Breast epithelium (tissue), 4 donors: ENCODE measurements at regions not wholly inside any gene's neighbourhood (a gene's known extent, or its start where the extent isn't known, plus 50 kb on each side); places are given as distances from the start of the nearest gene placed in this dataset.
A peak's percentile ranks its signal among the peaks of the same experiment; 100 is the strongest.
"Not testable (repeated sequence)": the region's sequence is repeated elsewhere in the genome, so short reads cannot be mapped to it uniquely, and the experiment has no call there.

Experiments used
- DNase-seq, 2 donors: peaks; one replicate each; pipeline ENCODE4 v3.0.0-alpha.2; 2019; ENCODE audit warnings: low spot score in 2 of 2
- H3K27ac ChIP-seq, 2 donors: fragments of 200-600 bp; sonication (generic) in 1 of 2; one replicate each; pipeline ENCODE4 v1.5.1; 2016 to 2019; ENCODE audit warnings: mild to moderate bottlenecking in 1 of 2
- H3K27me3 ChIP-seq, 2 donors: fragments of 200-600 bp; sonication (generic) in 1 of 2; one replicate each; pipeline versions ENCODE4 v1.5.1 to v1.6.0; 2017 to 2019; ENCODE audit warnings: control low read depth in 1 of 2, mild to moderate bottlenecking in 1 of 2
- H3K36me3 ChIP-seq: fragments of 200-600 bp; one replicate; pipeline ENCODE4 v1.5.1; 2019
- H3K4me1 ChIP-seq, 2 donors: fragments of 200-600 bp; sonication (generic); one replicate each; pipeline ENCODE4 v1.5.1; 2016 to 2019; ENCODE audit warnings: control low read depth in 1 of 2
- H3K4me3 ChIP-seq, 3 donors: fragments of 200-600 bp; sonication (generic); 1 replicate in 2 of 3; 2 replicates in 1 of 3; pipeline ENCODE4 v1.5.1; 2016 to 2019; ENCODE audit warnings: mild to moderate bottlenecking in 3 of 3, moderate library complexity in 2 of 3
- H3K9me3 ChIP-seq, 2 donors: fragments of 200-600 bp; sonication (generic) in 1 of 2; one replicate each; pipeline ENCODE4 v1.5.1; 2016 to 2019; ENCODE audit warnings: control low read depth in 1 of 2
- POLR2A ChIP-seq: fragments of 450-650 bp; IDR thresholded peaks from one replicate; pipeline ENCODE4 v1.6.1; 2016; ENCODE audit warnings: antibody characterized with exemption, mild to moderate bottlenecking, moderate library complexity
- POLR2AphosphoS5 ChIP-seq, 3 donors: sonication (generic); formaldehyde crosslinking; IDR thresholded peaks; one replicate each; pipeline ENCODE4 v1.6.1; 2017; ENCODE audit warnings: antibody characterized with exemption in 3 of 3
- intact Hi-C: fragments of 100-400 bp; cut with DNase I; formaldehyde crosslinking; loops from one replicate; pipeline ENCODE4 v1.15.1; 2023; ENCODE audit warnings: low total_unique reads
- TF ChIP-seq, protein P1 (sequence below), 3 donors: fragments of 450-650 bp; IDR thresholded peaks; one replicate each; pipeline ENCODE4 v1.5.1; 2016 to 2017; ENCODE audit warnings: antibody characterized with exemption in 3 of 3, mild to moderate bottlenecking in 3 of 3, moderate library complexity in 3 of 3

DNA sequence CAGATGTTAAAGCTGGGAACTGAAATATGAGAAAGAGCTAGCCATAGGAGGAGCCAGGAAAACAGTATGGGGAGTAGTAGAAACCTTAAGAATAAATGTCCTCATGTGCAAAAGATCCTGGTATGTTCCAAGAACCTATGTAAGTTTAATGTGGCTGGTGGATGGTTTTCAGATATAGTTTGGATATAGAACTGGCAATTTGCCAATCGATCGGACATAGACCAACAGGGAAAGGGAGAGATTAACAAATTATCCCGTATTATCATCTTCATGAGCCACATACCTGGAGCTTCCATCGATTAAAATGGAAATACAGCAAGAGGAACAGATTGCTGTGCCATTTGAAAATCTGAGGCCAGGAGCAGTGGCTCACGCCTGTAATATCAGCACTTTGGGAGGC lies 388.7 kb downstream of the PRELID2 start:
- no peaks in the 10 kb centered on the region for H3K4me1 ChIP-seq
- DNase-seq = no peak

DNA sequence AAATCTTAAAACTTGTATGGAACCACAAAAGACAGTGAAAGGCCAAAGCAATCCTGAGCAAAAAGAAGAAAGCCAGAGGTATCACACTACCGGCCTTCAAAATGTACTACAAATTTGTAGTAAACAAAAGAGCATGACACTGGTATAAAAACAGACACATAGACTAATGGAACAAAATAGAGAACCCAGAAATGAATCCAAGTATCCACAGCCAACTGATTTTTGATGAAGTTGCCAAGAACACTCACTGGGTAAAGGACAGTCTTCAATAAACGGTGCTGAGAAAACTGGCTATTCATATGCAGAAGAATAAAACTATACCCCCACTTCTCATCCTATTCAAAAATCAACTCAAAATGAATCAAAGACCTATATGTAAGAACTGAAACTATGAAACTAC lies 390.1 kb downstream of the PRELID2 start:
- H3K4me1 ChIP-seq = no peaks in the 10 kb centered on the region

More for the DNA sequence above, 388.7 kb downstream of the PRELID2 start:
- Histone ChIP-seq H3K9me3 (peaks cover 4 to 16% of the 10 kb centered on the region in 2 donors), H3K27me3 (no peaks in the 10 kb centered on the region), H3K36me3 (no peaks in the 10 kb centered on the region), H3K4me3 (no peak overlapping the region), H3K27ac (no peak overlapping the region)
- no peak for TF ChIP-seq POLR2AphosphoS5 (IDR thresholded peaks at IDR 0.05)
- TF ChIP-seq, protein P1, sequence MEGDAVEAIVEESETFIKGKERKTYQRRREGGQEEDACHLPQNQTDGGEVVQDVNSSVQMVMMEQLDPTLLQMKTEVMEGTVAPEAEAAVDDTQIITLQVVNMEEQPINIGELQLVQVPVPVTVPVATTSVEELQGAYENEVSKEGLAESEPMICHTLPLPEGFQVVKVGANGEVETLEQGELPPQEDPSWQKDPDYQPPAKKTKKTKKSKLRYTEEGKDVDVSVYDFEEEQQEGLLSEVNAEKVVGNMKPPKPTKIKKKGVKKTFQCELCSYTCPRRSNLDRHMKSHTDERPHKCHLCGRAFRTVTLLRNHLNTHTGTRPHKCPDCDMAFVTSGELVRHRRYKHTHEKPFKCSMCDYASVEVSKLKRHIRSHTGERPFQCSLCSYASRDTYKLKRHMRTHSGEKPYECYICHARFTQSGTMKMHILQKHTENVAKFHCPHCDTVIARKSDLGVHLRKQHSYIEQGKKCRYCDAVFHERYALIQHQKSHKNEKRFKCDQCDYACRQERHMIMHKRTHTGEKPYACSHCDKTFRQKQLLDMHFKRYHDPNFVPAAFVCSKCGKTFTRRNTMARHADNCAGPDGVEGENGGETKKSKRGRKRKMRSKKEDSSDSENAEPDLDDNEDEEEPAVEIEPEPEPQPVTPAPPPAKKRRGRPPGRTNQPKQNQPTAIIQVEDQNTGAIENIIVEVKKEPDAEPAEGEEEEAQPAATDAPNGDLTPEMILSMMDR (IDR thresholded peaks at IDR 0.05) = no peak
- TF ChIP-seq POLR2A = no peak
- intact Hi-C loops = no loop called here

DNA sequence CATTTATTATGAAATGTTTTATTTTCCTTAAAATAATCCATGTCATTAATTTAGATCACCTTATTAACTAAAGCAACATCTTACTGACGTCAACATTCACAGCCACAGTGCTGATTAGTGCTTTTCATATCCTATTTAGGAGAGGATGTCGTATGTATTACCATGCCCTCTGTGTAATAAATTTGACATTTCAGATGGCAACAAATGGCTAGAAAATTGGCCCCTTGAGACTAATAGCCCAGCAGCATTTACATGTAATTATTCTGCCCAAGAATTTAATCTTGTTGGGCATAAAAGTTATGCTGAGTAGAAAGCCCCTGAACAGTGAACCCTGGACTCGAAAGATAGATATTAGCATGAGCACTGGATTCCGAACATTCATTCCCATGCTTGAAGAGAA lies 391.2 kb downstream of the PRELID2 start:
- intact Hi-C loops = no loop called here
- Histone ChIP-seq H3K9me3 (peaks cover 0 to 5% of the 10 kb centered on the region in 2 donors), H3K4me1 (no peaks in the 10 kb centered on the region), H3K27ac (no peak overlapping the region), H3K36me3 (no peaks in the 10 kb centered on the region), H3K27me3 (no peaks in the 10 kb centered on the region), H3K4me3 (no peak overlapping the region)
- TF ChIP-seq, protein P1 (IDR thresholded peaks at IDR 0.05) = no peak
- TF ChIP-seq POLR2A = no peak
- TF ChIP-seq POLR2AphosphoS5 (IDR thresholded peaks at IDR 0.05) = no peak
- no peak for DNase-seq

More for the DNA sequence above, 390.1 kb downstream of the PRELID2 start:
- no peak overlapping the region for H3K4me3 ChIP-seq
- no peak overlapping the region for H3K27ac ChIP-seq
- H3K36me3 ChIP-seq = no peaks in the 10 kb centered on the region
- no peaks in the 10 kb centered on the region for H3K27me3 ChIP-seq
- no peak for DNase-seq
- TF ChIP-seq POLR2A (no peak), POLR2AphosphoS5 (IDR thresholded peaks at IDR 0.05) (no peak)
- TF ChIP-seq, protein P1 (IDR thresholded peaks at IDR 0.05) = no peak
- peaks cover 4 to 16% of the 10 kb centered on the region in 2 donors for H3K9me3 ChIP-seq
- intact Hi-C loops = no loop called here

DNA sequence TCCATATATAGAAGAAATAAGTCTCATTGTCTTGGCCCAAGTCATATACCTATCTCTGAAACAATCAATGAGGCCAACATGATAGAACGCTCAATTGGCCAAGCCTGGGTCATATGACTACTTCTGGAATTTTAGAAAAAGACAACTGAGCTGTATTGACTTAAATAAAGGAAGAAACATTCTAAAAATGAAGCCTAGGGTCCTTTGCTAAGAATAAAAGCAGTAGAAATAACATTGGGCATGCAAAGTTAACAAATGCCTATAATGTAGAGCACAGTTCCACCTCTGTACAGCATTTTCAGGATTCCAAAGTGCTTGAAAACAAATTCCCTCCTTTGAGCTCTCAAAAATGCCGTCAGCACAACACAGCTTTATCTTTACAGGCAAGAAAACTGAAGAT lies 391.8 kb downstream of the PRELID2 start:
- H3K36me3 ChIP-seq = no peaks in the 10 kb centered on the region
- H3K4me3 ChIP-seq = no peak overlapping the region
- TF ChIP-seq POLR2A (no peak), POLR2AphosphoS5 (IDR thresholded peaks at IDR 0.05) (no peak)
- TF ChIP-seq, protein P1 (IDR thresholded peaks at IDR 0.05) = no peak
- intact Hi-C loops = no loop called here
- H3K27ac ChIP-seq = peak overlapping the region in 1 of 2 donors; percentile 10
- no peaks in the 10 kb centered on the region for H3K4me1 ChIP-seq
- no peaks in the 10 kb centered on the region for H3K9me3 ChIP-seq
- no peaks in the 10 kb centered on the region for H3K27me3 ChIP-seq
- no peak for DNase-seq

DNA sequence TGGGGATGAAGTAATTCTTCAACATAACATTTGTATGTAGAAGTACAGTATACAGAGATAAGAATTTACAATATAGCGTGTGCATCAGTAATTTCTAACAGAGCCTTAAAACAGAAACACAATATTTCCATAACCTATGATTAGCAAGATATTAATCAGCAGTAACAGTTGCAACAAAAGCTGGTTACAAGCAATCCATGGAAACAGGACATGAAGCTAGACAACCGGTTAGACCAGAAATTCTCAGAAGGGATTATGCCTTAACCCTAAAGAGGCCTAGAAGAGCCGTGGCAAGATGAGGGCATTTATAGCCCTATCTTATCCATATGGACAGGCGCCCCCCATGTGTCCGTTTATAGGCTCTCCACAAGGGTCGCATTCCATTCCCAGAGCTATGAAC lies 392.5 kb downstream of the PRELID2 start:
- DNase-seq, intact Hi-C loops: not testable (repeated sequence)

DNA sequence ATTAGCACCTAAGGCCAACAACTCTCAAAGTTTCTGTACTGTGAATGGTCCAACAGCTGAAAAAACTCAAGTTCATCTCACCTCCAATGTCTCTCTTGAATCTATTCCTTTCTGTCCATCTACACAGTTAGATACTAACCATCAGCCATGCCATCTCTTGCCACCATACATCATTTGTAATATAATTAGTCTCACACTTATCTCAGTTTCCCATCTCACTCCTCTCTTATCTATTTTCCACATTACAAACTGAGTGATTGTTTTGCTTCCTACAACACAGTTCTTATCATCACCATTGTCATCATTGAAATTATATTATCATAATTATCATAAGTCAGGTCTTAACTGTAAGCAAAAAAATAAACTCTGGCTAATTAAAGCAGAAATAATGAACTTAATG lies 393.9 kb downstream of the PRELID2 start:
- TF ChIP-seq POLR2A (no peak), POLR2AphosphoS5 (IDR thresholded peaks at IDR 0.05) (no peak)
- TF ChIP-seq, protein P1 (IDR thresholded peaks at IDR 0.05) = no peak
- H3K9me3 ChIP-seq = no peaks in the 10 kb centered on the region
- H3K27me3 ChIP-seq = no peaks in the 10 kb centered on the region
- no peaks in the 10 kb centered on the region for H3K36me3 ChIP-seq
- H3K27ac ChIP-seq = no peak overlapping the region
- intact Hi-C loops = no loop called here
- H3K4me3 ChIP-seq = no peak overlapping the region
- DNase-seq = no peak
- no peaks in the 10 kb centered on the region for H3K4me1 ChIP-seq

More for the DNA sequence above, 392.5 kb downstream of the PRELID2 start:
- H3K9me3 ChIP-seq, H3K4me3 ChIP-seq, H3K36me3 ChIP-seq, H3K27me3 ChIP-seq, H3K4me1 ChIP-seq: not testable (repeated sequence)
- H3K27ac ChIP-seq = peak overlapping the region in 1 of 2 donors; percentile 35
